CD4-positive, alpha-beta T cell treated with Interferon alpha-2 for 1 hour (primary cell): ENCODE measurements at regions not wholly inside any gene's neighbourhood (a gene's known extent, or its start where the extent isn't known, plus 50 kb on each side); places are given as distances from the start of the nearest gene placed in this dataset.
A peak's percentile ranks its signal among the peaks of the same experiment; 100 is the strongest.

Source experiments
- DNase-seq, 2 donors: peaks; one replicate each; pipeline ENCODE4 v3.0.0-alpha.2; 2020 to 2022

GRCh38 chr13:109394311-109394988 lies 391.9 kb downstream of the IRS2 start:
- no peak for DNase-seq

GRCh38 chr13:109393045-109393444 lies 393.3 kb downstream of the IRS2 start:
- DNase-seq = no peak

GRCh38 chr13:109390391-109390790 lies 396.0 kb downstream of the IRS2 start:
- DNase-seq = no peak

- DNase-seq = peak in 1 of 2 donors; percentile 14
Observed at GRCh38 chr13:109389892-109390345, 396.5 kb downstream of the IRS2 start.

GRCh38 chr13:109389456-109389855 lies 396.9 kb downstream of the IRS2 start:
- no peak for DNase-seq

GRCh38 chr13:109387471-109387870 lies 398.9 kb downstream of the IRS2 start:
- no peak for DNase-seq

- DNase-seq = no peak
Observed at GRCh38 chr13:109385242-109385560, 401.2 kb downstream of the IRS2 start.

- no peak for DNase-seq
Observed at GRCh38 chr13:109384491-109385241, 401.7 kb downstream of the IRS2 start.

GRCh38 chr13:109383683-109384082 lies 402.7 kb downstream of the IRS2 start:
- no peak for DNase-seq

GRCh38 chr13:109381546-109382180 lies 404.7 kb downstream of the IRS2 start:
- DNase-seq = no peak

- DNase-seq = no peak
Observed at GRCh38 chr13:109380457-109380856, 405.9 kb downstream of the IRS2 start.

- no peak for DNase-seq
Observed at GRCh38 chr13:109379930-109380329, 406.5 kb downstream of the IRS2 start.

- DNase-seq = no peak
Observed at GRCh38 chr13:109376936-109377335, 409.4 kb downstream of the IRS2 start.

- DNase-seq = no peak
Observed at GRCh38 chr13:109374609-109375200, 411.7 kb downstream of the IRS2 start.

- DNase-seq = no peak
Observed at GRCh38 chr13:109372666-109373065, 413.7 kb downstream of the IRS2 start.

GRCh38 chr13:109371066-109371465 lies 415.3 kb downstream of the IRS2 start:
- DNase-seq = no peak

GRCh38 chr13:109370496-109370895 lies 415.9 kb downstream of the IRS2 start:
- DNase-seq = no peak

- DNase-seq = no peak
Observed at GRCh38 chr13:109369353-109370052, 416.9 kb downstream of the IRS2 start.

GRCh38 chr13:109368230-109368629 lies 418.2 kb downstream of the IRS2 start:
- no peak for DNase-seq

GRCh38 chr13:109366525-109366924 lies 419.9 kb downstream of the IRS2 start:
- DNase-seq = no peak

- DNase-seq = no peak
Observed at GRCh38 chr13:109363431-109363830, 423.0 kb downstream of the IRS2 start.

GRCh38 chr13:109362616-109363015 lies 423.8 kb downstream of the IRS2 start:
- DNase-seq = no peak
